Mesendoderm (in vitro differentiated cells): ENCODE measurements at regions not wholly inside any gene's neighbourhood (a gene's known extent, or its start where the extent isn't known, plus 50 kb on each side); places are given as distances from the start of the nearest gene placed in this dataset.

Source experiments
- DNase-seq: peaks from one replicate; pipeline ENCODE4 v3.0.0; 2013
- H2AK5ac ChIP-seq: 2 replicates; pipeline ENCODE4 v1.6.1; 2013; ENCODE audit warnings: low read length, inconsistent platforms
- H2BK120ac ChIP-seq: 2 replicates; pipeline ENCODE4 v1.6.1; 2013; ENCODE audit warnings: low read depth, mild to moderate bottlenecking, low read length, moderate library complexity, mixed read lengths
- H2BK15ac ChIP-seq: replicated peaks from 2 replicates; pipeline ENCODE4 v1.6.1; 2013; ENCODE audit warnings: low read depth, mild to moderate bottlenecking, moderate library complexity
- H2BK5ac ChIP-seq: 2 replicates; pipeline ENCODE4 v1.6.1; 2013; ENCODE audit warnings: low read length, inconsistent platforms
- H3K18ac ChIP-seq: 2 replicates; pipeline ENCODE4 v1.6.1; 2013; ENCODE audit warnings: mild to moderate bottlenecking, low read length, mixed read lengths
- H3K23ac ChIP-seq: one replicate; pipeline ENCODE4 v1.6.1; 2013; ENCODE audit warnings: low read length
- H3K27ac ChIP-seq: 2 replicates; pipeline ENCODE4 v1.5.1; 2013; ENCODE audit warnings: low read depth, mild to moderate bottlenecking, inconsistent platforms, low read length, moderate library complexity
- H3K27me3 ChIP-seq: 2 replicates; pipeline ENCODE4 v1.6.1; 2013; ENCODE audit warnings: low read length, control low read depth, mild to moderate bottlenecking, inconsistent platforms; ENCODE audit not compliant: insufficient read depth, poor library complexity
- H3K36me3 ChIP-seq: 2 replicates; pipeline ENCODE4 v1.6.1; 2013; ENCODE audit warnings: low read length, inconsistent platforms; ENCODE audit not compliant: control insufficient read depth, insufficient read depth
- H3K4ac ChIP-seq: one replicate; pipeline ENCODE4 v1.6.1; 2013; ENCODE audit warnings: low read depth, mild to moderate bottlenecking, low read length, moderate library complexity
- H3K4me1 ChIP-seq: 2 replicates; pipeline ENCODE4 v1.6.1; 2013; ENCODE audit warnings: low read depth, low read length, inconsistent platforms; ENCODE audit not compliant: control insufficient read depth
- H3K4me2 ChIP-seq: 2 replicates; pipeline ENCODE4 v1.6.1; 2013; ENCODE audit warnings: low read length
- H3K4me3 ChIP-seq: 2 replicates; pipeline ENCODE4 v1.5.1; 2013; ENCODE audit warnings: mild to moderate bottlenecking, low read length
- H3K56ac ChIP-seq: one replicate; pipeline ENCODE4 v1.6.1; 2013; ENCODE audit warnings: low read length
- H3K79me1 ChIP-seq: 2 replicates; pipeline ENCODE4 v1.6.1; 2013; ENCODE audit warnings: low read length, inconsistent platforms
- H3K79me2 ChIP-seq: 2 replicates; pipeline ENCODE4 v1.6.1; 2013; ENCODE audit warnings: mild to moderate bottlenecking, low read length; ENCODE audit not compliant: control insufficient read depth, insufficient read depth
- H3K9ac ChIP-seq: 2 replicates; pipeline ENCODE4 v1.6.1; 2013; ENCODE audit warnings: low read length, inconsistent platforms
- H4K5ac ChIP-seq: one replicate; pipeline ENCODE4 v1.6.1; 2013; ENCODE audit warnings: low read length
- H4K8ac ChIP-seq: one replicate; pipeline ENCODE4 v1.6.1; 2013; ENCODE audit warnings: low read depth, mild to moderate bottlenecking, control low read depth, low read length, moderate library complexity
- WGBS: extraction: QIAGEN DNeasy Blood & Tissue Kit; methylation state at CpG from one replicate; pipeline ENCODE4 v1.1.7; 2013; ENCODE audit warnings: low lambda C conversion rate, missing lambda C conversion rate; ENCODE audit not compliant: insufficient coverage; ENCODE audit errors: extremely low coverage; 5-methylcytosine and 5-hydroxymethylcytosine counted together

DNA sequence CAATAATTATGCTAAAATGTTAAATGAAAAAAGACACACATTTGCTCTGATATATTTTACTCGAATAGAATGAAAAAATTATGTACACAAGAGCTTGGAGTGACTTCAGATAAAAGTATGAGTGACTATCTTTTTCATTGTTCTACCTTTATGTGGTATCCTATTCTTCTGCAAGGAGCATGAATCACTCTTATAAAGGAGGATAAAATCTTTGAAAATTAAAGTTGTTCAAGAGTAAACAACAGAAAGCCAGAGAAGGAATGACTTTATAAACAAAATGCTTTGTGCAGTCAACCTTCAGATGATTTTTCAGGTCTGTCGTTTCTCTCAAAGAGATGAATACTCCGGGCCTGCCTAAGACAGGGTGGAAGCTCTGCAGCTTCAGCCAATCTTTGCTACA is 215.3 kb downstream of the FOXA2 start:
- H3K4ac ChIP-seq: no peak overlapping the region
- H3K4me1 ChIP-seq: no peaks in the 10 kb centered on the region
- no peak overlapping the region for H4K5ac ChIP-seq
- H2BK120ac ChIP-seq: no peak overlapping the region
- no peak overlapping the region for H2BK15ac ChIP-seq
- no peak overlapping the region for H3K4me3 ChIP-seq
- H2AK5ac ChIP-seq: no peak overlapping the region
- H3K18ac ChIP-seq: no peak overlapping the region
- no peak overlapping the region for H3K23ac ChIP-seq
- no peaks in the 10 kb centered on the region for H3K27me3 ChIP-seq
- H3K56ac ChIP-seq: no peak overlapping the region
- H3K27ac ChIP-seq: no peak overlapping the region
- no peaks in the 10 kb centered on the region for H3K79me1 ChIP-seq
- H4K8ac ChIP-seq: no peak overlapping the region
- no peak overlapping the region for H3K4me2 ChIP-seq
- no peak overlapping the region for H2BK5ac ChIP-seq
- no peaks in the 10 kb centered on the region for H3K36me3 ChIP-seq
- no CpG with 5 or more reads among the region's 3 CpGs for WGBS
- H3K79me2 ChIP-seq: no peaks in the 10 kb centered on the region
- no peak overlapping the region for H3K9ac ChIP-seq
- no peak for DNase-seq

DNA sequence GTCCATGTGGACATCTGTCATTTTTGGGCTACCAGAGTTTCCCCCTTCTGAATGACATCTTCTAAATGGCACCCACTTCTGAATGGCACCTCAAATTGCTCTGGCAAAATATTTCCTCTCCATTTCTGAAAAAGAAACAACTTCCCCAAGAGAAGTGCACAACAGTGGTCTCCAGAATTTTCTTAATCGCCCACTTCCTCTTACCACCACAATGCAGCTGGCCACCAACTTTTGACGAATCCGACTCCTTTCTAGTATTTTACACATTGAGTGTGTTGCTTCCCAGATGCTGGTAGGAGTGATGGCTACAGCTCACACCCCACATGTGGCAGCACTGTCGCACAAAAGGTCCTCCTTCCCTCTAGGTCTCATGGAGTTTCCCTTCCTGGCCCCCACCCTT is 216.1 kb downstream of the FOXA2 start:
- Histone ChIP-seq H3K23ac (no peak overlapping the region), H3K79me2 (no peaks in the 10 kb centered on the region), H2BK5ac (no peak overlapping the region), H3K56ac (no peak overlapping the region), H3K9ac (no peak overlapping the region), H3K4me3 (no peak overlapping the region), H2BK120ac (no peak overlapping the region), H3K79me1 (no peaks in the 10 kb centered on the region), H2BK15ac (no peak overlapping the region), H3K27me3 (no peaks in the 10 kb centered on the region), H3K18ac (no peak overlapping the region), H4K5ac (no peak overlapping the region), H3K4ac (no peak overlapping the region), H3K4me2 (no peak overlapping the region), H3K36me3 (no peaks in the 10 kb centered on the region), H4K8ac (no peak overlapping the region), H3K4me1 (no peaks in the 10 kb centered on the region), H2AK5ac (no peak overlapping the region), H3K27ac (no peak overlapping the region)
- DNase-seq: no peak
- WGBS: no CpG with 5 or more reads among the region's 4 CpGs

DNA sequence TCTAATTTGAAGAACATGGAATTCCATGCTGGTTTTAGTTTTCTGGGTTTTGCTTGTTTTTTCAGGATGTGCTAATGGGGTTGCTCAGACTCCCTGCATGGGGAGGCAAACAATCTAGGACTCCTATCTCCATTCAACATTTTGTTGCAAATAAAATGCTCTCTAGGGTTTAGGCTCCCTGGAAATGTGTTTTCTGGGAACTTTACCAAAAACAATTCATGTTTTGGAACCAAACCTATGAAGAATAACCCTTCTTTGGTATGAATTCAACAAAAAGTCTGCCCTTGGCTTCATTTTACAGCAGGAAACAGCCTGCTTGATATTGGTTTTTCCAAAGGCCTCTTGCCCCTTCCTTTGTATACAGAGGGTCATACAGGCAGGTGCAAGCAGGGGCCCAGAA is 217.7 kb downstream of the FOXA2 start:
- Histone ChIP-seq H2BK120ac (no peak overlapping the region), H3K4me1 (no peaks in the 10 kb centered on the region), H3K79me2 (no peaks in the 10 kb centered on the region), H2BK5ac (no peak overlapping the region), H3K4me3 (no peak overlapping the region), H3K56ac (no peak overlapping the region), H3K27ac (no peak overlapping the region), H3K36me3 (no peaks in the 10 kb centered on the region), H3K27me3 (no peaks in the 10 kb centered on the region), H3K79me1 (no peaks in the 10 kb centered on the region), H3K23ac (no peak overlapping the region), H2AK5ac (no peak overlapping the region), H3K4ac (no peak overlapping the region), H2BK15ac (no peak overlapping the region), H3K9ac (no peak overlapping the region), H4K5ac (no peak overlapping the region), H3K18ac (no peak overlapping the region), H3K4me2 (no peak overlapping the region), H4K8ac (no peak overlapping the region)
- DNase-seq: no peak

DNA sequence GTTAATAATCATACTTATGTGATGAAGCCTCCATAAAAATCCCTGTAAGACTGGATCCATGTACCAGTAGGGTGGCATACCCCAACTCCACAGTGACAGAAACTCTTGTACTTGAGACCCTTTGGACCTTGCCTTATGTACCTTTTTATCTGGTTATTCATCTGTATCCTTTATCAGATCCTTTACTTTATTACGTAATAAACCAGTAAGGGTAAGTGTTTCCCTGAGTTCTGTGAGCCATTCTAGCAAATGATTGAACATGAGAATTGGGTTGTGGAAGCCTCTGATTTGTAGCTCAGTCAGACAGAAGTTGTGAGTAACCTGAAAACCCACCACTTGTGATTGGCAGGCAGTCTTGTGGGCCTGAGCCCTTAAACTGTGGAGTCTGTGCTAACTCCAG is 229.7 kb downstream of the FOXA2 start:
- H2AK5ac ChIP-seq: no peak overlapping the region
- no peak for DNase-seq
- H3K79me2 ChIP-seq: no peaks in the 10 kb centered on the region
- no peak overlapping the region for H4K5ac ChIP-seq
- no peak overlapping the region for H3K9ac ChIP-seq
- no peak overlapping the region for H3K23ac ChIP-seq
- H3K36me3 ChIP-seq: no peaks in the 10 kb centered on the region
- H4K8ac ChIP-seq: no peak overlapping the region
- no peak overlapping the region for H2BK5ac ChIP-seq
- H3K56ac ChIP-seq: no peak overlapping the region
- WGBS: no CpG with 5 or more reads among the region's 1 CpG
- H3K4ac ChIP-seq: no peak overlapping the region
- H3K27ac ChIP-seq: no peak overlapping the region
- no peak overlapping the region for H3K4me2 ChIP-seq
- no peak overlapping the region for H2BK120ac ChIP-seq
- H2BK15ac ChIP-seq: no peak overlapping the region
- no peaks in the 10 kb centered on the region for H3K79me1 ChIP-seq
- no peaks in the 10 kb centered on the region for H3K4me1 ChIP-seq
- no peaks in the 10 kb centered on the region for H3K27me3 ChIP-seq
- H3K4me3 ChIP-seq: no peak overlapping the region
- H3K18ac ChIP-seq: no peak overlapping the region

DNA sequence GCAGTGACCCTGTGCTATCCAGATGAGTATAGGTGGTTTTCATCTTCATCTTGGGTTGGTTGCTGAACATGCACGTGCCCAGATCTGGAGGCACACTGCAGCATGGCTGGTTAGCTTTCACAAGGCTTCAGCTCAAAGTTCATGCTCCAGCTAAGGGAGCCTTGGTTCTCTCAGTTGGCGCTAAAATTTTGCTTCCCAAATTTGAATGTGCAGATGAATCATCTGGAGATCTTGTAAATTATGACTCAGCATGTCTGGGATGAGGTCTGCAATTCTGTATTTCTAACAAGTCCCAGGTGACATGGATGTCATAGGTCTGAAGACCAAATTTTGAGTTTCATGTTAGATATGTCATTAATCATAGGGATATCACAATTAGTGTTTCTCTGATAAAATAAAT is 230.8 kb downstream of the FOXA2 start:
- Histone ChIP-seq H3K36me3 (no peaks in the 10 kb centered on the region), H3K4me1 (no peaks in the 10 kb centered on the region), H3K23ac (no peak overlapping the region), H4K5ac (no peak overlapping the region), H3K18ac (no peak overlapping the region), H2BK15ac (no peak overlapping the region), H2AK5ac (no peak overlapping the region), H3K4me2 (no peak overlapping the region), H2BK5ac (no peak overlapping the region), H3K4me3 (no peak overlapping the region), H3K79me2 (no peaks in the 10 kb centered on the region), H4K8ac (no peak overlapping the region), H3K4ac (no peak overlapping the region), H3K79me1 (no peaks in the 10 kb centered on the region), H3K27ac (no peak overlapping the region), H3K27me3 (no peaks in the 10 kb centered on the region), H2BK120ac (no peak overlapping the region), H3K56ac (no peak overlapping the region), H3K9ac (no peak overlapping the region)
- WGBS: no CpG with 5 or more reads among the region's 2 CpGs
- no peak for DNase-seq

DNA sequence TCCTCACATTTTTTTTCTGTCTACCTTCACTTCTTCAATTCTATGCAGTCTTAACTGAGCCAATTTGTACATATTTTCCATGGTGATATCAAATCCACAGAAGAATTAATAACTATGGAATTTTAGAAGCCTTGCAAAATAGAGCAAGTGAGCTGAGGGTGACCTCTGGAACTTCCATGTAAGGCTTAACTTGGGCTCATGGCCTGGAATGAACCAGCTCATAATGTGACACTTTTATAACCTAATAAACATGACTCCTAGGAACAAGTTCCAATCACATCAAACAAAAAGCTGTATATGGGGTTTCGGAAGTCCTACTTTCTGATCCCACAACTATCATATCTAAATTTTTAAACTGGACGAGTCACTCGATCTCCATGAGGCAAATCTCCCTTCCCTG is 232.4 kb downstream of the FOXA2 start:
- Histone ChIP-seq H3K4me2 (no peak overlapping the region), H2AK5ac (no peak overlapping the region), H3K79me2 (no peaks in the 10 kb centered on the region), H3K79me1 (no peaks in the 10 kb centered on the region), H3K9ac (no peak overlapping the region), H4K5ac (no peak overlapping the region), H3K4me1 (no peaks in the 10 kb centered on the region), H3K4me3 (no peak overlapping the region), H3K18ac (no peak overlapping the region), H2BK5ac (no peak overlapping the region), H3K27me3 (no peaks in the 10 kb centered on the region), H3K56ac (no peak overlapping the region), H3K4ac (no peak overlapping the region), H2BK120ac (no peak overlapping the region), H2BK15ac (no peak overlapping the region), H3K23ac (no peak overlapping the region), H3K36me3 (no peaks in the 10 kb centered on the region), H4K8ac (no peak overlapping the region), H3K27ac (no peak overlapping the region)
- no peak for DNase-seq
- no CpG with 5 or more reads among the region's 3 CpGs for WGBS
